Epithelial cell of esophagus (primary cell): ENCODE measurements at regions not wholly inside any gene's neighbourhood (a gene's known extent, or its start where the extent isn't known, plus 50 kb on each side); places are given as distances from the start of the nearest gene placed in this dataset.

Source experiments
- DNase-seq: peaks from one replicate; pipeline ENCODE4 v3.0.0; 2010; ENCODE audit warnings: low read depth
- H3K4me3 ChIP-seq: 2 replicates; pipeline ENCODE4 v1.5.1; 2011; ENCODE audit warnings: mild to moderate bottlenecking, low read length, control low read depth
- TF ChIP-seq, protein P1 (sequence below): IDR thresholded peaks from 2 replicates; pipeline ENCODE4 v1.5.1; 2011; ENCODE audit warnings: low read depth, mild to moderate bottlenecking, low read length, control low read depth, inconsistent platforms; ENCODE audit not compliant: insufficient read depth; ENCODE audit errors: missing control alignments

DNA sequence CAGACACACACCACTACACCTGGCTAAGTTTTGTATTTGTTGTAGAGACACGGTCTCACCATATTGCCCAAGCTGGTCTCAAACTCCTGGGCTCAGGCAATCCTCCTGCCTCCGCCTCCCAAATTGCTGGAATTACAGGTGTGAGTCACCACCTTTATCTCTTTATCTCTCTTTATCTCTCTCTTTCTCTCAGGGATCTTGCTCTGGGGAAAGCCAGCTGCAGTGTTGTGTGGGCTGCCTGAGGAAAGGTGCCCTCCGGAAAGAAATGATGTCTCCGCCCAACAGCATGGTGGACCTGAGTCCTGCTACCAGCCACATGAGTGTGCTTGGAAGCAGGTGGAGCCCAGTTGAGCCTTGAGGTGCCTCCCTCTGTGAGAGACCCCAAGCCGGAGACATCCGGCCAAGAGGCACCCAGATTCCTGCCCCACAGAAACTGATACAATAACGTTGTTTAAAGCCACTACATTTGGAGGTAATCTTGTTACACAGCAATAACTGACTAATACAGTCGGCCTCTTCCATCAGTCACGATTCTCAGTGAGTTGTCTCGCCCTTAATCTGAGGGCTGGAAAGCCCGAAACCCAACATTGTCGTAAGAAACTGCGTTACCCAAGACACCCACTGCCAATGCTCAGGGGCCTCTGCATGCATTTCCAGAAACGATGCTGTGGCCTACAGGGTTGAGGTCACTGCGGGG lies 68.0 kb upstream of the RPH3AL start:
- DNase-seq: no peak
- no peak overlapping the region for H3K4me3 ChIP-seq
- TF ChIP-seq, protein P1, sequence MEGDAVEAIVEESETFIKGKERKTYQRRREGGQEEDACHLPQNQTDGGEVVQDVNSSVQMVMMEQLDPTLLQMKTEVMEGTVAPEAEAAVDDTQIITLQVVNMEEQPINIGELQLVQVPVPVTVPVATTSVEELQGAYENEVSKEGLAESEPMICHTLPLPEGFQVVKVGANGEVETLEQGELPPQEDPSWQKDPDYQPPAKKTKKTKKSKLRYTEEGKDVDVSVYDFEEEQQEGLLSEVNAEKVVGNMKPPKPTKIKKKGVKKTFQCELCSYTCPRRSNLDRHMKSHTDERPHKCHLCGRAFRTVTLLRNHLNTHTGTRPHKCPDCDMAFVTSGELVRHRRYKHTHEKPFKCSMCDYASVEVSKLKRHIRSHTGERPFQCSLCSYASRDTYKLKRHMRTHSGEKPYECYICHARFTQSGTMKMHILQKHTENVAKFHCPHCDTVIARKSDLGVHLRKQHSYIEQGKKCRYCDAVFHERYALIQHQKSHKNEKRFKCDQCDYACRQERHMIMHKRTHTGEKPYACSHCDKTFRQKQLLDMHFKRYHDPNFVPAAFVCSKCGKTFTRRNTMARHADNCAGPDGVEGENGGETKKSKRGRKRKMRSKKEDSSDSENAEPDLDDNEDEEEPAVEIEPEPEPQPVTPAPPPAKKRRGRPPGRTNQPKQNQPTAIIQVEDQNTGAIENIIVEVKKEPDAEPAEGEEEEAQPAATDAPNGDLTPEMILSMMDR: no peak

DNA sequence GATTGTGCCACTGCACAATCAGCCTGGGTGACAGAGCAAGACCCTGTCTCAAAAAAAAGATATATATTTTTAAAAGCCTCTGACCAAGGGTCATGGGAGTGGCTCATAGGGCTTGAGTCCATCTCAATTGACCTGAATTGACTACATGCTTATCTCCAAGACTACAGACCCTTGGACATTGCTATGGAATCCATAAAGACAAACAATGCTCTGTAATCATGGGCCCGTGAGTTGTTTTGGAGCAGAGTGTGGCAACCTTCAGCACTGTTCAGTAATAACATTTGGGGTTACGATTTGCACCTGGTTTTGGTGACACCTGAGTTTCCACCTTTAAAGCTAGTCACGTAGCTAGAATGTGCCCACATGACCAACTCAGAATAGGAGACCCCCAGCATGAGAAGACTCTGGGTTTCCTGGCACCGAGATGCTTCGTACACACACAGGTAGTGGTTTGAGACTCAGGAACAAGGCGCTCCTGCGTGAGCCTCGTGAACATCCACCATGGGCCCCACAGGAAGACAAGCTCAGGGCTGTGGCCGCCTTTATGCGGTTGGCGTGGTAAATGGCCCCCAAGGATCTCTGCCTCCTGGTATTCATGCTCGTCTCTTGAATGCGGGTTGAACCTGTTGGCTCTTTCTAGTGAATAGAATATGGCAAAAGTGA lies 66.6 kb upstream of the RPH3AL start:
- DNase-seq: no peak
- TF ChIP-seq, protein P1: no peak

DNA sequence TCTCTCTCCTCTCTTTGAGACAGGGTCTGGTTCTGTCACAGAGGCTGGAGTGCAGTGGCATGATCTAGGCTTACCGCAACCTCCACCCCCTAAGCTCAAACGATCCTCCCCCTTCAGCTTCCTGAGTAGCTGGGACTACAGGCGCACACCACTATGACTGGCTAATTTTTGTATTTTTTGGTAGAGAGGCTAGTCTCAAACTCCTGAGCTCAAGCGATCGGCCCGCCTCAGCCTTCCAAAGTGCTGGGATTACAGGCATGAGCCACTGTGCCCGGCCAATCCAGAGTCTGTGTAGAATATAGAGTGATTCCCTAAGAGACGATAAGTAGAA lies 65.8 kb upstream of the RPH3AL start:
- H3K4me3 ChIP-seq: no peak overlapping the region
- TF ChIP-seq, protein P1: no peak
- no peak for DNase-seq

More for the DNA sequence above, 66.6 kb upstream of the RPH3AL start:
- H3K4me3 ChIP-seq: no peak overlapping the region

DNA sequence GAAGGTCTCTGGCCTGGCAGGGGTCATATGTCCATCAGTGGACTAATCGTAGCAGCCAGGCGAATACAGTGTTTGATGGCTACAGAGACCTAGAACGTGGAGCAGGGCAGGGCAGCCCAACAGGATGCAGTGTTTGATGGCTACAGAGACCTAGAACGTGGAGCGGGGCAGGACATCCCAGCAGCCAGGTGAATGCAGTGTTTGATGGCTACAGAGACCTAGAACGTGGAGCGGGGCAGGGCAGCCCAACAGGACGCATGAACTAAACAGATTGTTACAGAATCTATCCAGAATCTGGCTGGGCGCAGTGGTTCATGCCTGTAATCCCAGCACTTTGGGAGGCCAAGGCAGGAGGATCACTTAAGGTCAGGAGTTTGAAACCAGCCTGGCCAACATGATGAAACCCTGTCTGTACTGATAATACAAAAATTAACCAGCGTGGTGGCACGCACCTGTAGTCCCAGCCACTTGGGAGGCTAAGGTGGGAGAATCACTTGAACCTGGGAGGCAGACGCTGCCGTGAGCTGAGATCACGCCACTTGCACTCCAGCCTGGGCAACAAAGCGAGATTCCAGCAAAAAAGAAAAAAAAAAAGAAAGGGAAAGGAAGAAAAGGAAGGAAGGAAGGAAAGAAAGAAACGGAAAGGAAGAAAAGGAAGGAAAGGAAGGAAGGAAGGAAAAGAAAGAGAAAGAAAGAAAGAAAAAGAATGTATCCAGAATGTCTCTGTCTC lies 65.2 kb upstream of the RPH3AL start:
- no peak for DNase-seq
- TF ChIP-seq, protein P1: no peak
- H3K4me3 ChIP-seq: no peak overlapping the region

DNA sequence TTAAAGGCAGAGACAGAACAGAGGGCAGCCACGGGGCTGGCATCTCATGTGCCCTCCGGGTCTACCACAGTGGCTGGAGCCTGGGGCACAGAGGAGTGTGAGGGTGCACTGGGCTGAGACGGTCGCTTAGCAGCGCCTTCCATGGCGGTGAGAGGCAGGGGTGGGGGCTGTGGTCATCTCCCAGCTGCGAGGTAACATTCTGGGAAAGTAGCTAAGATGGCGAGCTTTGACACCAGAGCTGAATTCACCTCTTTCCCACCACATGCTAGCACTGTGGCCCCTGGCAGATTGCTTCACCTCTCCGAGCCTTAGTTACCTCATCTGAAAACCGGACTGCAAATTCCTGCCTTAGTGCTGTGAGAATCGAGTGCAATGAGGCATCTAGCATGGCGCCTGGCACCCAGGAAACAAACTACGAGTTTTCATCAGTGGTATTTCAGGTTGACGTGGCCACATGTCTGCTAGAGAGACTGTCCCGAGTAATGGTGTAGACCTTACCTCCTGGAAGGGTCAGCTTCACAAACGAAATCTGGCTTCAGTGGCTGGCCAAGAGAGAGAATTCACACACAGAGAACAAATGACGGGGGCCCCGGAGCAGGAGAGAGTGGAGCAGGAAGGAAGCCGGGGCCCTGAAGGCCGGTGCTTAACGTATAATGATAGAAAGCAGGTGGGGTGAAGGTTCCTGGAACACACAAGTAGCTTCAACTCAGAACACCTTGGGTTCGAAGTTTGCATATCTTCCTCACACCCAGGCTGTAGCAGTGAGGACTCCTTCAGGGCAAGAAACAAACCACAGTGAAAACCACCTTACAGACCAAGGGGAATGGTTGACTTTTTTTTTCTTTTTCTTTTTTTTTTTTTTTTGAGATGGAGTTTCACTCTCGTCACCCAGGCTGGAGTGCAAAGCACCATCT lies 63.9 kb upstream of the RPH3AL start:
- H3K4me3 ChIP-seq: no peak overlapping the region
- no peak for DNase-seq
- TF ChIP-seq, protein P1: no peak

DNA sequence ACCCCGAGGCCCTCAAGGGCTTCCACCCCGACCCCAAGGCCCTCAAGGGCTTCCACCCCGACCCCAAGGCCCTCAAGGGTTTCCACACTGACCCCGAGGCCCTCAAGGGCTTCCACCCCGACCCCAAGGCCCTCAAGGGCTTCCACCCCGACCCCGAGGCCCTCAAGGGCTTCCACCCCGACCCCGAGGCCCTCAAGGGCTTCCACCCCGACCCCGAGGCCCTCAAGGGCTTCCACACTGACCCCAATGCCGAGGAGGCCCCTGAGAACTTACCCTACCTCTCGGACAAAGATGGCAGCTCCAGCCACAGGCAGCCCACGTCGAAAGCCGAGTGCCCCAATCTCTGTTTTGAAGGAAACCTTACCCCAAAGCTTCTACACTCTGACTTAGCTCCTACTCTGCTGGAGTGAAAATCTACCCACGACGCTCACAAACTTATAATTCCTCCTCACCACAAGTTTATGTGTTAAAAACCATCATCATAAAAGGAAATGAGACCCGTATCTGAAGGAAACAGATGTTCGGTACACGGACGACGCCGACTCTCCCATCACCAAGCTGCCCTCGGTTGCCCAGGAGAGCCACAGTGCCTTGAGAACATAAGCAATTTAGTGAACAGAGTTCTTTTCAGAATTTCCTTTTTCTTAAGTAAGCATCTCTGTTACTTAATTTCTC lies 61.2 kb upstream of the RPH3AL start:
- DNase-seq: no peak
- TF ChIP-seq, protein P1: no peak
- H3K4me3 ChIP-seq: no peak overlapping the region
